Thyroid gland (tissue), 4 donors: ENCODE measurements at regions not wholly inside any gene's neighbourhood (a gene's known extent, or its start where the extent isn't known, plus 50 kb on each side); places are given as distances from the start of the nearest gene placed in this dataset.

Experiments used
- POLR2A ChIP-seq, 2 donors: fragments of 450-650 bp; IDR thresholded peaks; one replicate each; pipeline ENCODE4 v1.6.1; 2017; ENCODE audit warnings: antibody characterized with exemption in 2 of 2, mild to moderate bottlenecking in 2 of 2, moderate library complexity in 1 of 2
- TF ChIP-seq, protein P1 (sequence below), 6 experiments: fragments of 200-600 bp in 3 of 6; fragments of 450-650 bp in 3 of 6; sonication (generic) in 3 of 6; IDR thresholded peaks; one replicate each; pipeline ENCODE4 v1.5.1; 2016 to 2019; ENCODE audit warnings: antibody characterized with exemption in 6 of 6, mild to moderate bottlenecking in 2 of 6, inconsistent platforms in 1 of 6, moderate library complexity in 1 of 6

DNA sequence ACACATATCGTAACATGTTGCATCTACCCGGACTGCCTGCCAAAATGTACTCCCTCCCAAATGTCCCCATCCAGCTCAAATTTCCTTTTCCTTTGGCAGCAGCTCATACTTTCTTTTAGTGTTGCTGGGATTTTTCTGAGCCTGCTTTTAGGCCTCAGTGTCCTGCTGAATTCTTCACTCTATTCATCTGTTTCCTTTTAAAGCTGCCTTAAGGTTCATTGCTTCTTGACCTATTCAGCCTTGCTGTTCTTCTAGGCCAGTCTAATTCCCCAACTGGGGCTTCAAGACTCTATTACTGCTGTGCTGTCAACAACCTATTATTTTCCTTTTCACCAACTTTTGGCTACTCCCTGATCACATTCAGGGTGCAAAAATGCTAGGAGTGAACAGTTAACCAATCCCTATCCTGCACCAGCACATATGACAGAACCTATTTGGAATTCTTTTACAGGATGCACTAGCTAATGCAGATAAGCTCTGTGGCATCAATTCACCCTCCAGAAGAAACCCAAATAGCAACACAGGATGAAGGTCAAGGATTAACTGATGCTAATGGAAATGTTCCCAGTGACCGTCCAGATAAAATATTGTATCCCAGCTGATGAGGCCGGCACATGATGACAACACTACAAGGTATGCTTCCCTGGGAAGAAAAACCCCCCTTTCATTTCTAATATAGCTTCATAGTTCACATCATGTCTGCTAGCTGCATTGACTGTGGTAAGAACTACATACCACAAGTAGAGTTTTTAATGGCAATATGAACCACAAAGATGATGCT is 114.7 kb upstream of the TTC29 start:
- TF ChIP-seq, protein P1, sequence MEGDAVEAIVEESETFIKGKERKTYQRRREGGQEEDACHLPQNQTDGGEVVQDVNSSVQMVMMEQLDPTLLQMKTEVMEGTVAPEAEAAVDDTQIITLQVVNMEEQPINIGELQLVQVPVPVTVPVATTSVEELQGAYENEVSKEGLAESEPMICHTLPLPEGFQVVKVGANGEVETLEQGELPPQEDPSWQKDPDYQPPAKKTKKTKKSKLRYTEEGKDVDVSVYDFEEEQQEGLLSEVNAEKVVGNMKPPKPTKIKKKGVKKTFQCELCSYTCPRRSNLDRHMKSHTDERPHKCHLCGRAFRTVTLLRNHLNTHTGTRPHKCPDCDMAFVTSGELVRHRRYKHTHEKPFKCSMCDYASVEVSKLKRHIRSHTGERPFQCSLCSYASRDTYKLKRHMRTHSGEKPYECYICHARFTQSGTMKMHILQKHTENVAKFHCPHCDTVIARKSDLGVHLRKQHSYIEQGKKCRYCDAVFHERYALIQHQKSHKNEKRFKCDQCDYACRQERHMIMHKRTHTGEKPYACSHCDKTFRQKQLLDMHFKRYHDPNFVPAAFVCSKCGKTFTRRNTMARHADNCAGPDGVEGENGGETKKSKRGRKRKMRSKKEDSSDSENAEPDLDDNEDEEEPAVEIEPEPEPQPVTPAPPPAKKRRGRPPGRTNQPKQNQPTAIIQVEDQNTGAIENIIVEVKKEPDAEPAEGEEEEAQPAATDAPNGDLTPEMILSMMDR (IDR thresholded peaks at IDR 0.05), result no peak
- no peak for TF ChIP-seq POLR2A (IDR thresholded peaks at IDR 0.05)
